Immature natural killer cell (primary cell): ENCODE measurements at regions not wholly inside any gene's neighbourhood (a gene's known extent, or its start where the extent isn't known, plus 50 kb on each side); places are given as distances from the start of the nearest gene placed in this dataset.
"Not testable (repeated sequence)": the region's sequence is repeated elsewhere in the genome, so short reads cannot be mapped to it uniquely, and the experiment has no call there.

Source experiments
- DNase-seq, 3 donors: peaks; one replicate each; pipeline ENCODE4 v3.0.0; 2022; ENCODE audit warnings: mixed read lengths in 1 of 3
- H3K27ac Mint-ChIP-seq, 6 donors: one replicate each; pipeline ENCODE4 v1.8.0; 2020; ENCODE audit warnings: mixed read lengths in 6 of 6, mild to moderate bottlenecking in 5 of 6, inconsistent platforms in 4 of 6, moderate library complexity in 3 of 6
- H3K27me3 Mint-ChIP-seq, 3 donors: one replicate each; pipeline ENCODE4 v1.8.0; 2020 to 2021; ENCODE audit warnings: low read depth in 3 of 3, mild to moderate bottlenecking in 3 of 3, mixed read lengths in 3 of 3, moderate library complexity in 3 of 3, inconsistent platforms in 1 of 3
- H3K36me3 Mint-ChIP-seq, 3 donors: one replicate each; pipeline ENCODE4 v1.8.0; 2020; ENCODE audit warnings: mixed read lengths in 3 of 3, inconsistent platforms in 2 of 3, mild to moderate bottlenecking in 2 of 3
- H3K4me1 Mint-ChIP-seq, 2 donors: one replicate each; pipeline ENCODE4 v1.8.0; 2020; ENCODE audit warnings: inconsistent platforms in 2 of 2, mild to moderate bottlenecking in 2 of 2, mixed read lengths in 2 of 2, moderate library complexity in 1 of 2
- H3K4me3 Mint-ChIP-seq, 5 donors: one replicate each; pipeline ENCODE4 v1.8.0; 2020; ENCODE audit warnings: mild to moderate bottlenecking in 5 of 5, mixed read lengths in 5 of 5, inconsistent platforms in 3 of 5, moderate library complexity in 3 of 5
- H3K9me3 Mint-ChIP-seq, 6 donors: one replicate each; pipeline ENCODE4 v1.8.0; 2020; ENCODE audit warnings: mild to moderate bottlenecking in 6 of 6, mixed read lengths in 6 of 6, inconsistent platforms in 4 of 6, moderate library complexity in 3 of 6

DNA sequence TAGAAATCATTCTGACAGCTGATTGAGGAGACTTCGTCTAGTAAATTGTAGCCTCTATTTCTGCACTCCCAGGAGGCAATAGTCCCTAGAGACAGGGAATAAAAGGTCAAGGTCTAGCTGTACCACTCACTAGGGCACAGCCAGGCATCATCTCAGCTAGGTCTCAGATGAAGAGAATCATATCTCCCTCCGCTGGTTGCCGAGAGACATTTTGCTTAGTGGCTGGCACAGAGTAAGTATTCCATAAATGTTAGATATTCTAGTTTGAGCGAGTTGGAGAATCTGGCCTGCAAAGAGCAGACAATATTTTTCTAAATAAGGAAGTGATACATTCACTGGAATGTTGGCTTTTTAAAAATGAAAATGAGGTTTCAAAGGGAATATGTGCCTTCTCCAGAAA lies 180.4 kb upstream of the ACTBL2 start:
- H3K27ac Mint-ChIP-seq: no peak overlapping the region
- no peak for DNase-seq
- no peak overlapping the region for H3K4me3 Mint-ChIP-seq
- H3K36me3 Mint-ChIP-seq: no peaks in the 10 kb centered on the region
- no peaks in the 10 kb centered on the region for H3K4me1 Mint-ChIP-seq
- H3K9me3 Mint-ChIP-seq: peaks cover 0 to 5% (median 0%) of the 10 kb centered on the region in 6 donors
- peaks cover 1 to 2% (median 1%) of the 10 kb centered on the region in 3 donors for H3K27me3 Mint-ChIP-seq

GRCh38 chr5:57659886-57660285 lies 177.3 kb upstream of the ACTBL2 start:
- H3K27ac Mint-ChIP-seq: no peak overlapping the region
- H3K4me3 Mint-ChIP-seq: no peak overlapping the region
- DNase-seq: no peak
- no peaks in the 10 kb centered on the region for H3K36me3 Mint-ChIP-seq
- H3K9me3 Mint-ChIP-seq: peaks cover 0 to 5% (median 0%) of the 10 kb centered on the region in 6 donors
- H3K4me1 Mint-ChIP-seq: no peaks in the 10 kb centered on the region
- peaks cover 0 to 3% (median 1%) of the 10 kb centered on the region in 3 donors for H3K27me3 Mint-ChIP-seq

DNA sequence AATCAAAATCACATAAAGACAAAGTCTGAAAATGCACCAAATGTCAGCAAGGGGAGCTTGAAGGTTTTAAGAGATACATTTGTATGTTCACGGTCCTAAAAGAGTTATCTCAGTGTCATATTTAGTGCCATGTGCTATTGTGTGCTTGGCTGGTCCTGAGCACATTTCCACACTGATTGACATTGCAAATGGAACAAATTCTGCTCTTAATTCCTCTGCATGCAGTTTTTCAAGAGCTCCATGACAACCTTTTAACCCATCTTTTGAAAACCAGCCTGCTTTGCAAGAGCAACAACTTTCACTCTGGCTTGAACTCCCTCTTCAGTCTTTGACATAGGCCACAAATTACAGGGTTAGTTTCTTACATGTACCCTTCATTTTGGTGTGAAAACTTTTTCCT lies 175.4 kb upstream of the ACTBL2 start:
- no peaks in the 10 kb centered on the region for H3K4me1 Mint-ChIP-seq
- no peak overlapping the region for H3K4me3 Mint-ChIP-seq
- H3K36me3 Mint-ChIP-seq: no peaks in the 10 kb centered on the region
- H3K27ac Mint-ChIP-seq: no peak overlapping the region
- no peak for DNase-seq
- peaks cover 0 to 4% (median 0%) of the 10 kb centered on the region in 6 donors for H3K9me3 Mint-ChIP-seq
- H3K27me3 Mint-ChIP-seq: peaks cover 0 to 3% (median 2%) of the 10 kb centered on the region in 3 donors

GRCh38 chr5:57655228-57655627 lies 172.6 kb upstream of the ACTBL2 start:
- Mint-ChIP-seq H3K27ac (no peak overlapping the region), H3K4me3 (no peak overlapping the region), H3K36me3 (no peaks in the 10 kb centered on the region), H3K4me1 (no peaks in the 10 kb centered on the region), H3K9me3 (peaks cover 0 to 2% (median 0%) of the 10 kb centered on the region in 6 donors), H3K27me3 (peaks cover under 1 to 3% (median 2%) of the 10 kb centered on the region in 3 donors)
- no peak for DNase-seq

DNA sequence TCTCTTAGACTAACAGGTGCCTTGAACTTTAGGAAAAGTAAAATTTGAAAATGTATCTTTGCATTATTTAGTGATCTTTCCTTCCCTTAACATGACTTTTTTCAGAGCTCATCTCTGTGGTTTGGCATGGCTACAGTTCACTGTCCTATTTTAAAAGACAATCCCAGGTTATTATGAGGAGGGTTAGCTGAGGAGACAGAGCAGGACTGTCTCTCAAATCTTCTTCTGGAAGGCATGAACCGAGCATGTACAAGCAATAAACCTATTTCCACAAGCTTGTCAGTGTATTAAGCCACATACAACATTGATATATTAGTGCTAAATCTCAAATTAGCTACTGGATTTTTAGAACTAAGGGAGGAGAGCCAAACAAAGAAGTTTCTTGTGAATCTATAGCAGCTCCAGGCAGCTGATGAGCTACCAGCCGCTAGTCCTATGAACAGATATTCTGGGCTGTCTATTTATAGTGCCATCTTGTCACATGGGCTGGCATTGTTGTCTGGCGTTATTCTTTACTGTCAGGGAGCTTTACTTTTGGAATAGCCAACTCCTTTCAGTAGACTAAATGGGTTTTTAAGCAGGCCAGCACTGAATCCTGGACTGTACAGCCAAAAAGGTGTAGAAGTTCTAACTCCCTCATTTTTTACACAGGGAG lies 171.2 kb upstream of the ACTBL2 start:
- peaks cover 2 to 3% (median 2%) of the 10 kb centered on the region in 3 donors for H3K27me3 Mint-ChIP-seq
- H3K36me3 Mint-ChIP-seq: no peaks in the 10 kb centered on the region
- peaks cover 0 to 3% (median under 1%) of the 10 kb centered on the region in 6 donors for H3K9me3 Mint-ChIP-seq
- H3K4me3 Mint-ChIP-seq: no peak overlapping the region
- no peak for DNase-seq
- H3K27ac Mint-ChIP-seq: no peak overlapping the region
- H3K4me1 Mint-ChIP-seq: no peaks in the 10 kb centered on the region

GRCh38 chr5:57651127-57651526 lies 168.5 kb upstream of the ACTBL2 start:
- DNase-seq: no peak
- H3K36me3 Mint-ChIP-seq: no peaks in the 10 kb centered on the region
- H3K9me3 Mint-ChIP-seq: peaks cover 0 to 6% (median 1%) of the 10 kb centered on the region in 6 donors
- no peaks in the 10 kb centered on the region for H3K4me1 Mint-ChIP-seq
- H3K27me3 Mint-ChIP-seq: peaks cover 2 to 6% (median 3%) of the 10 kb centered on the region in 3 donors
- H3K4me3 Mint-ChIP-seq: no peak overlapping the region
- no peak overlapping the region for H3K27ac Mint-ChIP-seq

GRCh38 chr5:57650360-57651069 lies 167.9 kb upstream of the ACTBL2 start:
- no peaks in the 10 kb centered on the region for H3K4me1 Mint-ChIP-seq
- H3K9me3 Mint-ChIP-seq: peaks cover 0 to 7% (median 1%) of the 10 kb centered on the region in 6 donors
- peaks cover 2 to 6% (median 3%) of the 10 kb centered on the region in 3 donors for H3K27me3 Mint-ChIP-seq
- H3K36me3 Mint-ChIP-seq: no peaks in the 10 kb centered on the region
- no peak overlapping the region for H3K27ac Mint-ChIP-seq
- peak; percentile 7 to 12 (median 10) for DNase-seq
- H3K4me3 Mint-ChIP-seq: no peak overlapping the region

GRCh38 chr5:57642698-57643097 lies 160.1 kb upstream of the ACTBL2 start:
- peaks cover 2 to 6% (median 3%) of the 10 kb centered on the region in 3 donors for H3K27me3 Mint-ChIP-seq
- H3K4me1 Mint-ChIP-seq: no peaks in the 10 kb centered on the region
- no peak for DNase-seq
- no peaks in the 10 kb centered on the region for H3K36me3 Mint-ChIP-seq
- no peak overlapping the region for H3K27ac Mint-ChIP-seq
- peaks cover 0 to 5% (median 0%) of the 10 kb centered on the region in 6 donors for H3K9me3 Mint-ChIP-seq
- no peak overlapping the region for H3K4me3 Mint-ChIP-seq

DNA sequence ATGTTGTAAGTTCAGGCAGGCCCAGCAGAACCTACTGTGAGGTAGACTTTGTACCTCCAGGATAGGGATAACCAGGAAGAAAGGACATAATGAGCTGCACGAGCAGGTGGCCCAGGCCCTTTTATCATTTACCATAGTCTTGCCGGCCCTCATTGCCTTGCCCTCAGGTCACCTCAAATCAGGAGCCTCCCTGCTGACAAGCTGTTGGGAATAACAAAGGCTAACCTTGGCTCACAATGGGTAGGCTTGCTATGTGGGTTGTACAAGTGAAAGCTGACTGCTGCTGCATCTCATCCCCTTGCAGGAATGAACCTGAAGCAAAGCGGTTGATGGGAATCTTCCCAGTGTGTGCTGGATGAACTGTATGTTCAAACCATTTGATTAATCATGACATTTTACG lies 159.5 kb upstream of the ACTBL2 start:
- Mint-ChIP-seq H3K36me3 (no peaks in the 10 kb centered on the region), H3K4me3 (no peak overlapping the region), H3K9me3 (peaks cover 0 to 3% (median 0%) of the 10 kb centered on the region in 6 donors), H3K27ac (no peak overlapping the region), H3K27me3 (peaks cover 0 to 4% (median 3%) of the 10 kb centered on the region in 3 donors), H3K4me1 (no peaks in the 10 kb centered on the region)
- no peak for DNase-seq

DNA sequence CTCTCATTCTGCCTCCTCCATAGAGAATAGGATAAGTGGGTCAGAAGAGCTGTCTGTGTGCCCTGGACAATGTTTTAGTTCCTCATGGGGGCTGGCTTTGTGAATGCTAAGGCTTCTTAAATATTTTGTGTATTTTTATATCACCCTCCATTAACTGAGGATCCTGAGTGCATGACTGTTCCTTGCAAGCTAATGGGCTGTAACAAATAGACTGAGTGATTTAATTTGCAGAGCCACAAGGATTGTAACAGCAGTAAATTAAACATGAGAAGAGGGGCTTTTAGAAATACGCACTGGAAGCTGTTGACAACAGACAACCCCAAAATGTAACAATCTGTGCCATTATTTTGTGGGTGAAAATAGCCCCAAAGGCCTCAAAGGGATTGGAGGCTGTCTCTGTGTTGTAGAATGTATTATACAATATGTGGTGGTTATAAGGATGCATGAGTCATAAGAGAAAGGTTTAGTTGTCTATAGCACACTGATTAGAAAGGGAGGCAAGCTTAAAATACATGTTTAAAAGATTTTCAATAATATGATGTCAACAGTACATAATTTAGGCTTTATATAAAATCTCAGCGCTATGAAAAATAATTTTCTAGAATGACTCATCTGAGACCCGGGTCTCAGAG lies 152.7 kb upstream of the ACTBL2 start:
- Mint-ChIP-seq H3K9me3 (peaks cover 0 to 4% (median under 1%) of the 10 kb centered on the region in 6 donors), H3K4me3 (no peak overlapping the region), H3K4me1 (no peaks in the 10 kb centered on the region), H3K27ac (no peak overlapping the region), H3K27me3 (peaks cover 0 to 3% (median 2%) of the 10 kb centered on the region in 3 donors), H3K36me3 (no peaks in the 10 kb centered on the region)
- no peak for DNase-seq

DNA sequence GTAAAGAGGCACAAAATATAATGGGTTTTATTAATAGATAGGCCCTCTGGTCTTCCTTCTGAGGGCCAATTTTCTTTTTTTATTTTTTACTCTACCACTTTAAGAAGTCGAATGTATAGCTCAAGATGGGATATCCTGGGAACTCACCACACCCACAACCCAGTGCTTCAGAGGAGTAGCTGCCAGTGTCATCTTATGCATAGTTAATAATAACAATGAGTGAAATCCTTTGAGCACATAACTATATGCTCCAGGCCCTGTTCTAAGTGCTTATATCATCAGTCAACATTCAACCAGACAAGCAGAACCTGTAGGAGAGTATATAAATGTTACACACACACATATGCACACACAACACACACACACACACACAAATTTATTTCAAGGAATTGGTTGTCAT lies 150.3 kb upstream of the ACTBL2 start:
- Mint-ChIP-seq H3K9me3 (peaks cover 0 to 6% (median under 1%) of the 10 kb centered on the region in 6 donors), H3K4me3 (no peak overlapping the region), H3K36me3 (no peaks in the 10 kb centered on the region), H3K27me3 (peaks cover 0 to 5% (median 0%) of the 10 kb centered on the region in 3 donors), H3K27ac (no peak overlapping the region), H3K4me1 (no peaks in the 10 kb centered on the region)
- DNase-seq: no peak

GRCh38 chr5:57631139-57631538 lies 148.5 kb upstream of the ACTBL2 start:
- H3K4me3 Mint-ChIP-seq, H3K9me3 Mint-ChIP-seq, H3K27ac Mint-ChIP-seq, H3K27me3 Mint-ChIP-seq, H3K36me3 Mint-ChIP-seq, DNase-seq, H3K4me1 Mint-ChIP-seq: not testable (repeated sequence)

- Mint-ChIP-seq H3K4me3 (no peak overlapping the region), H3K4me1 (no peaks in the 10 kb centered on the region), H3K27ac (no peak overlapping the region), H3K9me3 (peaks cover 0 to 4% (median 0%) of the 10 kb centered on the region in 6 donors), H3K36me3 (no peaks in the 10 kb centered on the region), H3K27me3 (peaks cover 0 to 4% (median 2%) of the 10 kb centered on the region in 3 donors)
- DNase-seq: no peak
Observed at GRCh38 chr5:57627661-57628060, 145.1 kb upstream of the ACTBL2 start.

DNA sequence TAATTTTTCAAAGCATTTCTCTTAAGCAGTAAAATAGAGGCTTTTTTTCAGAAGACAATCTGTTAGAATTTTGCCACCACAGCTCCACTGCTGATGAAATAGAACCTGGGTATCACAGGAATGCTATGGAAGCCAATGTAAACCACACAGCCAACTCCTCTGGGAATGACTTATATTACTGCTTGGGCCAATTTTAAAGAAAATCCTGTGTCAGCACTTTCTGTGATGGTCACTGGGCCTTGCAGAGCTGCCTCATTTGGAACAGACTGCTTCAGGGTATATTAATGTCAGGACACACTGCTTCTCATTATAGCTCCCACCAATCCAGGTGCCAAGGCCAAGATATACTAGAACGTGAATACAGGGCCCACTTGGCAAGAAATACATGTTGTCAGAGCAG lies 144.1 kb upstream of the ACTBL2 start:
- H3K27me3 Mint-ChIP-seq: peaks cover 0 to 4% (median 2%) of the 10 kb centered on the region in 3 donors
- no peaks in the 10 kb centered on the region for H3K4me1 Mint-ChIP-seq
- no peak overlapping the region for H3K27ac Mint-ChIP-seq
- no peak for DNase-seq
- no peaks in the 10 kb centered on the region for H3K36me3 Mint-ChIP-seq
- no peak overlapping the region for H3K4me3 Mint-ChIP-seq
- peaks cover 0 to 4% (median 0%) of the 10 kb centered on the region in 6 donors for H3K9me3 Mint-ChIP-seq
